ENCODE measurements at regions not wholly inside any gene's neighbourhood (a gene's known extent, or its start where the extent isn't known, plus 50 kb on each side); places are given as distances from the start of the nearest gene placed in this dataset.

- no peak for DNase-seq (ENCODE audit: low spot score in 2 of 2)
- Histone ChIP-seq H3K4me1 (no peaks in the 10 kb centered on the region), H3K27me3 (no peaks in the 10 kb centered on the region), H3K36me3 (no peaks in the 10 kb centered on the region), H3K27ac (no peak overlapping the region), H3K9me3 (no peaks in the 10 kb centered on the region), H3K4me3 (no peak overlapping the region)
- intact Hi-C loops (cut with DNase I), result no loop called here
- TF ChIP-seq CTCF (IDR thresholded peaks at IDR 0.05), result no peak
Observed at GRCh38 chr6:82646231-82646615, 282.6 kb downstream of the TPBG start.

- Histone ChIP-seq H3K4me1 (no peaks in the 10 kb centered on the region), H3K9me3 (no peaks in the 10 kb centered on the region), H3K27ac (no peak overlapping the region), H3K36me3 (no peaks in the 10 kb centered on the region), H3K4me3 (no peak overlapping the region), H3K27me3 (no peaks in the 10 kb centered on the region)
- no peak for DNase-seq (ENCODE audit: low spot score in 2 of 2)
- no peak for TF ChIP-seq CTCF (IDR thresholded peaks at IDR 0.05)
- intact Hi-C loops (cut with DNase I), result no loop called here
Observed at GRCh38 chr6:82651845-82652335, 288.3 kb downstream of the TPBG start.

- no peaks in the 10 kb centered on the region for H3K27me3 ChIP-seq
- no peaks in the 10 kb centered on the region for H3K36me3 ChIP-seq
- H3K4me3 ChIP-seq, result no peak overlapping the region
- H3K9me3 ChIP-seq, result peaks cover 0 to 4% of the 10 kb centered on the region in 2 donors
- DNase-seq (ENCODE audit: low spot score in 2 of 2), result no peak
- TF ChIP-seq CTCF (IDR thresholded peaks at IDR 0.05), result no peak
- H3K27ac ChIP-seq, result no peak overlapping the region
- intact Hi-C loops (cut with DNase I), result no loop called here
- no peaks in the 10 kb centered on the region for H3K4me1 ChIP-seq
Observed at GRCh38 chr6:82679232-82679631, 315.6 kb downstream of the TPBG start.

GRCh38 chr6:82680192-82680591 is 316.6 kb downstream of the TPBG start:
- Histone ChIP-seq H3K4me1 (no peaks in the 10 kb centered on the region), H3K27me3 (no peaks in the 10 kb centered on the region), H3K9me3 (peaks cover 0 to 3% of the 10 kb centered on the region in 2 donors), H3K4me3 (no peak overlapping the region), H3K27ac (no peak overlapping the region), H3K36me3 (no peaks in the 10 kb centered on the region)
- no peak for DNase-seq (ENCODE audit: low spot score in 2 of 2)
- no peak for TF ChIP-seq CTCF (IDR thresholded peaks at IDR 0.05)
- intact Hi-C loops (cut with DNase I), result no loop called here

GRCh38 chr6:82681119-82681714 is 317.6 kb downstream of the TPBG start:
- Histone ChIP-seq H3K4me1 (no peaks in the 10 kb centered on the region), H3K9me3 (no peaks in the 10 kb centered on the region), H3K4me3 (no peak overlapping the region), H3K36me3 (no peaks in the 10 kb centered on the region), H3K27me3 (no peaks in the 10 kb centered on the region), H3K27ac (no peak overlapping the region)
- no peak for TF ChIP-seq CTCF (IDR thresholded peaks at IDR 0.05)
- intact Hi-C loops (cut with DNase I), result no loop called here
- DNase-seq (ENCODE audit: low spot score in 2 of 2), result no peak

- H3K4me3 ChIP-seq, result no peak overlapping the region
- intact Hi-C loops (cut with DNase I), result no loop called here
- H3K27ac ChIP-seq, result no peak overlapping the region
- TF ChIP-seq CTCF (IDR thresholded peaks at IDR 0.05), result no peak
- no peaks in the 10 kb centered on the region for H3K27me3 ChIP-seq
- H3K4me1 ChIP-seq, result no peaks in the 10 kb centered on the region
- no peak for DNase-seq (ENCODE audit: low spot score in 2 of 2)
- no peaks in the 10 kb centered on the region for H3K36me3 ChIP-seq
- H3K9me3 ChIP-seq, result no peaks in the 10 kb centered on the region
Observed at GRCh38 chr6:82686719-82687118, 323.1 kb downstream of the TPBG start.

Data from ascending aorta (tissue), 2 donors.